GM23338 (cell line): ENCODE measurements at regions not wholly inside any gene's neighbourhood (a gene's known extent, or its start where the extent isn't known, plus 50 kb on each side); places are given as distances from the start of the nearest gene placed in this dataset.

Experiments
- CTCF ChIP-seq, 2 experiments: fragments of 200-600 bp in 1 of 2; sonication (generic) in 1 of 2; conservative IDR thresholded peaks; 2 replicates each; pipeline versions ENCODE4 v1.5.1 to v1.6.1; 2016 to 2017; ENCODE audit warnings: antibody characterized with exemption in 2 of 2, low read depth in 2 of 2, mild to moderate bottlenecking in 2 of 2, moderate library complexity in 1 of 2
- ETS1 ChIP-seq: IDR thresholded peaks from 2 replicates; pipeline ENCODE4 v1.6.1; 2016; ENCODE audit warnings: antibody characterized with exemption
- EZH2 ChIP-seq: fragments of 200-600 bp; sonication (generic); IDR thresholded peaks from one replicate; pipeline ENCODE4 v1.8.0; 2017; ENCODE audit warnings: antibody characterized with exemption, mild to moderate bottlenecking, low read depth; ENCODE audit not compliant: unreplicated experiment
- EZH2phosphoT487 ChIP-seq: fragments of 200-600 bp; sonication (generic); IDR thresholded peaks from one replicate; pipeline ENCODE4 v1.8.1; 2018; ENCODE audit warnings: antibody characterized with exemption; ENCODE audit not compliant: unreplicated experiment
- NANOG ChIP-seq: IDR thresholded peaks from 2 replicates; pipeline ENCODE4 v1.6.1; 2016; ENCODE audit warnings: antibody characterized with exemption, borderline replicate concordance
- POLR2AphosphoS5 ChIP-seq: IDR thresholded peaks from 2 replicates; pipeline ENCODE4 v1.6.1; 2016; ENCODE audit warnings: antibody characterized with exemption, low read depth
- REST ChIP-seq: IDR thresholded peaks from one replicate; pipeline ENCODE4 v1.6.1; 2018; ENCODE audit warnings: antibody characterized with exemption; ENCODE audit not compliant: unreplicated experiment

- TF ChIP-seq ETS1 (no peak), EZH2 (no peak), CTCF (conservative IDR thresholded peaks at IDR 0.05; ENCODE audit: low read depth in 2 of 2) (no peak), NANOG (no peak), POLR2AphosphoS5 (no peak), REST (no peak), EZH2phosphoT487 (no peak)
Observed at GRCh38 chr18:75141734-75142133, 67.2 kb downstream of the PTGR3 start.
